LNCAP (cell line): ENCODE measurements at regions not wholly inside any gene's neighbourhood (a gene's known extent, or its start where the extent isn't known, plus 50 kb on each side); places are given as distances from the start of the nearest gene placed in this dataset.

Experiments
- CTCF ChIP-seq: fragments of 450-650 bp; IDR thresholded peaks from 2 replicates; pipeline ENCODE4 v1.5.1; 2017; ENCODE audit warnings: mild to moderate bottlenecking

- no peak for TF ChIP-seq CTCF
Measured at GRCh38 chr12:46442738-46443137, 70.2 kb upstream of the SLC38A2 start.

- TF ChIP-seq CTCF, result no peak
Measured at GRCh38 chr12:46442239-46442638, 69.7 kb upstream of the SLC38A2 start.

GRCh38 chr12:46439793-46440511 is 67.4 kb upstream of the SLC38A2 start:
- TF ChIP-seq CTCF, result no peak

GRCh38 chr12:46438719-46439319 is 66.2 kb upstream of the SLC38A2 start:
- TF ChIP-seq CTCF, result no peak

- TF ChIP-seq CTCF, result no peak
Measured at GRCh38 chr12:46438256-46438655, 65.7 kb upstream of the SLC38A2 start.

- no peak for TF ChIP-seq CTCF
Measured at GRCh38 chr12:46437469-46437868, 64.9 kb upstream of the SLC38A2 start.

GRCh38 chr12:46436747-46437146 is 64.2 kb upstream of the SLC38A2 start:
- no peak for TF ChIP-seq CTCF
